Panc1 (cell line): ENCODE measurements at regions not wholly inside any gene's neighbourhood (a gene's known extent, or its start where the extent isn't known, plus 50 kb on each side); places are given as distances from the start of the nearest gene placed in this dataset.

Experiments
- ATAC-seq: fragments of 200-7000 bp; cut with Tn5 transposase; 2 replicates; pipeline ENCODE4 v1.9.1; 2020; ENCODE audit warnings: mild to moderate bottlenecking, moderate library complexity
- BruUV-seq: library from RNA; stranded (reverse); fragments of 400-500 nt; replicated peaks from 2 replicates; lab custom pipeline; 2021; lab: Mats Ljungman, UMichigan
- CTCF ChIA-PET: fragments of 300-600 bp; sonication (Branson Sonifier 250); formaldehyde crosslinking; loops from one replicate; lab custom pipeline; 2022; ENCODE audit warnings: antibody characterized with exemption; lab: Charles Lee
- POLR2A ChIA-PET: fragments of 300-600 bp; sonication (Branson Sonifier 250); formaldehyde crosslinking; loops from one replicate; lab custom pipeline; 2022; ENCODE audit warnings: antibody characterized with exemption; lab: Charles Lee
- DNase-seq: peaks from one replicate; pipeline ENCODE4 v3.0.0-alpha.2; 2010; ENCODE audit warnings: low read depth, low spot score
- H3K27ac ChIP-seq: 2 replicates; pipeline ENCODE4 v1.5.1; 2011; ENCODE audit warnings: mild to moderate bottlenecking, low read length, inconsistent platforms
- H3K27me3 ChIP-seq: fragments of 200-500 bp; sonication (Bioruptor generic); 2 replicates; pipeline ENCODE4 v1.6.0; 2014; ENCODE audit warnings: low read length, inconsistent platforms; ENCODE audit not compliant: control insufficient read depth, insufficient read depth
- H3K36me3 ChIP-seq: fragments of 200-500 bp; sonication (Bioruptor generic); 2 replicates; pipeline ENCODE4 v1.5.1; 2014; ENCODE audit warnings: inconsistent platforms, mild to moderate bottlenecking, low read length, moderate library complexity; ENCODE audit not compliant: control insufficient read depth, insufficient read depth
- H3K4me1 ChIP-seq: 2 replicates; pipeline ENCODE4 v1.5.1; 2011; ENCODE audit warnings: inconsistent platforms, mild to moderate bottlenecking, low read length, moderate library complexity; ENCODE audit not compliant: control insufficient read depth, insufficient read depth
- H3K4me3 ChIP-seq, 2 experiments: 2 replicates each; pipeline ENCODE4 v1.5.1; 2011 to 2012; ENCODE audit warnings: low read depth in 2 of 2, low read length in 2 of 2, mild to moderate bottlenecking in 2 of 2, inconsistent platforms in 1 of 2, moderate library complexity in 1 of 2
- H3K9me3 ChIP-seq: fragments of 200-500 bp; sonication (Bioruptor generic); 2 replicates; pipeline ENCODE4 v1.5.1; 2014; ENCODE audit warnings: low read depth, mild to moderate bottlenecking, inconsistent platforms, low read length, moderate library complexity; ENCODE audit not compliant: control insufficient read depth, insufficient read depth
- CTCF ChIP-seq: fragments of 450-650 bp; IDR thresholded peaks from 2 replicates; pipeline ENCODE4 v1.5.1; 2017; ENCODE audit warnings: mild to moderate bottlenecking
- POLR2AphosphoS5 ChIP-seq: IDR thresholded peaks from 2 replicates; pipeline ENCODE4 v1.6.1; 2012; ENCODE audit warnings: mild to moderate bottlenecking, low read depth, low read length, moderate library complexity
- REST ChIP-seq, 2 experiments: IDR thresholded peaks; 2 replicates each; pipeline ENCODE4 v1.6.1; 2011 to 2012; ENCODE audit warnings: low read depth in 2 of 2, control low read depth in 1 of 2, low read length in 1 of 2, mild to moderate bottlenecking in 1 of 2, moderate library complexity in 1 of 2; ENCODE audit not compliant: insufficient read depth in 1 of 2
- SIN3A ChIP-seq: IDR thresholded peaks from 2 replicates; pipeline ENCODE4 v1.6.1; 2012; ENCODE audit warnings: low read depth, mild to moderate bottlenecking, low read length, moderate library complexity, borderline replicate concordance; ENCODE audit not compliant: insufficient read depth
- TCF7L2 ChIP-seq: IDR thresholded peaks from 2 replicates; pipeline ENCODE4 v1.6.1; 2011; ENCODE audit warnings: mild to moderate bottlenecking, low read depth, low read length, inconsistent platforms
- in situ Hi-C: cut with HindIII; loops from 2 replicates; pipeline ENCODE4 v1.10.0; 2016; ENCODE audit warnings: low sequenced_read_pairs, low pct_unique_long_range_greater_than_20kb
- intact Hi-C: fragments of 100-400 bp; cut with micrococcal nuclease; formaldehyde crosslinking; loops from one replicate; pipeline ENCODE4 v1.10.0; 2022; ENCODE audit not compliant: unreplicated experiment

- no peak for DNase-seq
- ChIA-PET POLR2A (no interaction called here), CTCF (interaction anchor here (0.6 kb wide), 1 partner anchor 854 kb away, joined by 4 read pairs; no protein-coding TSS in a partner anchor)
- Histone ChIP-seq H3K36me3 (no peaks in the 10 kb centered on the region), H3K27ac (no peak overlapping the region), H3K4me3 (no peak overlapping the region), H3K27me3 (peaks cover 3% of the 10 kb centered on the region; the same call in 1 of the 2 replicates), H3K4me1 (no peaks in the 10 kb centered on the region), H3K9me3 (no peaks in the 10 kb centered on the region)
- ATAC-seq: no peak
- in situ Hi-C loops (no loop called here), intact Hi-C loops (no loop called here)
- no TSS peak for BruUV-seq
- TF ChIP-seq TCF7L2: no peak
- TF ChIP-seq REST (IDR thresholded peaks at IDR 0.05; ENCODE audit: insufficient read depth in 1 of 2, low read depth in 2 of 2, low read length in 1 of 2): no peak
- no peak for TF ChIP-seq CTCF
- no peak for TF ChIP-seq SIN3A
- no peak for TF ChIP-seq POLR2AphosphoS5
Measured at GRCh38 chr18:22838221-22838620, 94.9 kb upstream of the RBBP8 start.

GRCh38 chr18:22838639-22839277, 94.4 kb upstream of the RBBP8 start:
- no peaks in the 10 kb centered on the region for H3K9me3 ChIP-seq
- no peaks in the 10 kb centered on the region for H3K4me1 ChIP-seq
- no peak overlapping the region for H3K27ac ChIP-seq
- in situ Hi-C loops (no loop called here), intact Hi-C loops (no loop called here)
- no peaks in the 10 kb centered on the region for H3K36me3 ChIP-seq
- no peak overlapping the region for H3K4me3 ChIP-seq
- CTCF ChIA-PET: interaction anchor here (0.6 kb wide), 1 partner anchor 855 kb away, joined by 4 read pairs; no protein-coding TSS in a partner anchor
- no peak for DNase-seq
- POLR2A ChIA-PET: no interaction called here
- TF ChIP-seq REST (IDR thresholded peaks at IDR 0.05; ENCODE audit: insufficient read depth in 1 of 2, low read depth in 2 of 2, low read length in 1 of 2): no peak
- no peak for TF ChIP-seq POLR2AphosphoS5
- TF ChIP-seq SIN3A: no peak
- TF ChIP-seq CTCF: no peak
- TF ChIP-seq TCF7L2: no peak
- BruUV-seq: no TSS peak
- ATAC-seq: no peak
- peaks cover 3% of the 10 kb centered on the region; the same call in 1 of the 2 replicates for H3K27me3 ChIP-seq
